ENCODE measurements at regions not wholly inside any gene's neighbourhood (a gene's known extent, or its start where the extent isn't known, plus 50 kb on each side); places are given as distances from the start of the nearest gene placed in this dataset.

GRCh38 chr14:62144863-62145262 lies 382.6 kb downstream of the SNAPC1 start:
- no peak for DNase-seq (ENCODE audit: low read depth, low spot score)
- CTCF ChIA-PET, result no interaction called here
- POLR2A ChIA-PET, result no interaction called here
- TF ChIP-seq CTCF (IDR thresholded peaks at IDR 0.05; ENCODE audit: insufficient read depth, low read length, missing control alignments), result no peak
- H3K4me3 ChIP-seq (ENCODE audit: low read depth, low read length), result no peak overlapping the region

- DNase-seq (ENCODE audit: low read depth, low spot score), result no peak
- no peak overlapping the region for H3K4me3 ChIP-seq (ENCODE audit: low read depth, low read length)
- ChIA-PET CTCF (interaction anchor here (1.3 kb wide), 1 partner anchor 18 kb away, joined by 3 read pairs; no protein-coding TSS in a partner anchor), POLR2A (no interaction called here)
- TF ChIP-seq CTCF (IDR thresholded peaks at IDR 0.05; ENCODE audit: insufficient read depth, low read length, missing control alignments), result no peak
These were observed 383.8 kb downstream of the SNAPC1 start for GRCh38 chr14:62146030-62146429.

DNA sequence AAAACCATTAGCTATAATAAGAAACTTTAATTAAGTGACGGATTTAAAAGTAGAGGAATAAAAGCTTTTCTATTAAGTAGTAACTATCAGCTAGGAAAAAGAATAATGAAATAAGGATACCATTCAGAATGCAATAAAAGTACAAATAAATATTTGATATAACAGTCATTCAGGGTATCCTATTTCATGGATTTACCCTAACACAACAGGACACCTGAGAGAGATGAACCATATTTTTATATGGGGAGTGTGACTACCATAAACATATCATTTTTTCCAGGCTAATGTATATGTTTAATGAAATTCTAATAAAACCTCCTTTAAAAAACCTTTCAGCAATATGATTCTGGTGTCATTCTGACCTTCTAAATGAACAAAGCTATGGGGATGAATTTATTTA lies 393.8 kb downstream of the SNAPC1 start:
- H3K4me3 ChIP-seq (ENCODE audit: low read depth, low read length), result no peak overlapping the region
- TF ChIP-seq CTCF (IDR thresholded peaks at IDR 0.05; ENCODE audit: insufficient read depth, low read length, missing control alignments), result no peak
- ChIA-PET CTCF (interaction anchor here (1.3 kb wide), 1 partner anchor 29 kb away, joined by 4 read pairs; no protein-coding TSS in a partner anchor), POLR2A (no interaction called here)
- DNase-seq (ENCODE audit: low read depth, low spot score), result no peak

- no peak for DNase-seq (ENCODE audit: low read depth, low spot score)
- no peak overlapping the region for H3K4me3 ChIP-seq (ENCODE audit: low read depth, low read length)
- no peak for TF ChIP-seq CTCF (IDR thresholded peaks at IDR 0.05; ENCODE audit: insufficient read depth, low read length, missing control alignments)
- POLR2A ChIA-PET, result no interaction called here
- CTCF ChIA-PET, result interaction anchor here (0.6 to 1.1 kb wide), 2 partner anchors 264 to 1619 kb away, joined by 3 read pairs; no protein-coding TSS in a partner anchor
These were observed 396.6 kb downstream of the SNAPC1 start for GRCh38 chr14:62158779-62159178.

DNA sequence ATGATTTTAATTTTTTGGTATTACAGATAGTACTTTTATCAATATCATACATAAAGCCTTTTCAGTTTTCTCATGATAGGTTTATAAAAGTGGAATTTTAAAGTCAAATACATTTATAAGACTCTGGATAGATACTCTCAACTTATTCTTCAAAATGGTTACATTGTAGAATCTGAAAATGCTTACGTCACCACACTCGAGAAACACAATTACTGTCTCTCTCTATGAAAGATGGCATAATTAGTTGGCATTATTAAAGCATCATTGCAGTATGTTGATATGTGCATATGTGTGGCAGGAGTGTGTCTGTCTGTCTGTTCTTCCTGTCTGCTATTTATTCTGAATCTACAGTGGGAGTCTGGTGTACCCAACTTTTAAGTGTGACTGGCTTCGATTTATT lies 397.1 kb downstream of the SNAPC1 start:
- no peak for TF ChIP-seq CTCF (IDR thresholded peaks at IDR 0.05; ENCODE audit: insufficient read depth, low read length, missing control alignments)
- CTCF ChIA-PET, result interaction anchor here (1.6 kb wide), 1 partner anchor 1118 kb away, joined by 8 read pairs; no protein-coding TSS in a partner anchor
- POLR2A ChIA-PET, result no interaction called here

DNA sequence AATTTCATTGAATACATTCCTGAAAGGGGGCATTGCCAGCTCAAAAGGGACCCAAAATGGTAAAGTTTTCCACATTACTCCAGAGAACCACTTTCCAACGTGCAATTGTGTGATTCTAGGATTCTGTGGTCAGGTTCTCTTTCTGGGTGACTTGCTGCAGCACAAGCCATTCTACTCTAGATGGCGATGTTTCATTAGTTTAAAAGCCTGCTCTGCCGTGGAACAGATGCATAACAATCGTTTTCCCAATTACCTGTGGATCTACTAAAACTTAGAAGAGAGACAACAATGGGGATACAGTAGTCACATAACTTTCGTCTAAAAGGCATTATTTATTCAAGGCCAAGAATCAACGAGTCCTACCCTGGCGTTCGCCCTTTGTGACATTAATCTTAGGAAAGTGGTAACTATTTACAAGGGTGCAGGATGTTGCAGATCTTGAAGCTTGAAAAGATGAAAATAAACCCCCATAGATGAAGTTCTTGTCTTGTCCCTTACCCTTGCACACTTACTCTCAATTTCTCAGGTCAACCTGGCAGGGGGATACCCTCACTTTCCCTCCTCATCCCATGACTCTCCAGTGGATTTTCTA lies 400.9 kb downstream of the SNAPC1 start:
- no peak overlapping the region for H3K4me3 ChIP-seq (ENCODE audit: low read depth, low read length)
- ChIA-PET CTCF (interaction anchor here (0.5 to 2.5 kb wide), 14 partner anchors 9 to 1607 kb away, joined by 3 to 16 read pairs (median 3); no protein-coding TSS in a partner anchor), POLR2A (no interaction called here)
- no peak for DNase-seq (ENCODE audit: low read depth, low spot score)
- peak; percentile 65 for TF ChIP-seq CTCF (IDR thresholded peaks at IDR 0.05; ENCODE audit: insufficient read depth, low read length, missing control alignments)

More for the DNA sequence above, 397.1 kb downstream of the SNAPC1 start:
- no peak overlapping the region for H3K4me3 ChIP-seq (ENCODE audit: low read depth, low read length)
- no peak for DNase-seq (ENCODE audit: low read depth, low spot score)
